GM23248 (cell line): ENCODE measurements at regions not wholly inside any gene's neighbourhood (a gene's known extent, or its start where the extent isn't known, plus 50 kb on each side); places are given as distances from the start of the nearest gene placed in this dataset.

Experiments used
- EZH2 ChIP-seq: fragments of 200-600 bp; sonication (generic); IDR thresholded peaks from 2 replicates; pipeline ENCODE4 v1.6.1; 2018; ENCODE audit warnings: antibody characterized with exemption, mild to moderate bottlenecking; ENCODE audit not compliant: insufficient read depth, poor library complexity, severe bottlenecking
- EZH2phosphoT487 ChIP-seq: fragments of 200-600 bp; sonication (generic); IDR thresholded peaks from 2 replicates; pipeline ENCODE4 v1.6.1; 2018; ENCODE audit warnings: antibody characterized with exemption, moderate library complexity, mild to moderate bottlenecking, low read depth; ENCODE audit not compliant: insufficient read depth

DNA sequence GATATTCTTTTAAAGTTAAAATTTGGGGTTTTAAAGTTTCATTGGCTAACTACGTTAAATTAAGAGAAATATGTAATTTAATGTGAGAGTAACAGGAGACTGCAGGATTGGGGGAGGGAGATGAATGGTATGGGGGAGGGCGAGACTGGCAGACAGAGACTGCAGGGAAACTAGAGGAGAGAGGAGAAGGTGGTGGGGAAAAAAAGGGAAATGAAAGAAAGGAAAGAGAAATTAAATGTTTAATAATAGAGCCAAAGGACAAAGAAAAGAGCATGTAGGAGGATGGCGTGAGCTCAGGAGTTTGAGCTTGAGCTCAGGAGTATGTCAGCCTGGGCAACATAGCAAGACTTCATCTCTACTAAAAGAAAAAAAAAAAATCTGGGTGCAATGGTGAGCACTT, 115.9 kb downstream of the RFC3 start:
- no peak for TF ChIP-seq EZH2
- no peak for TF ChIP-seq EZH2phosphoT487
